ENCODE measurements at regions not wholly inside any gene's neighbourhood (a gene's known extent, or its start where the extent isn't known, plus 50 kb on each side); places are given as distances from the start of the nearest gene placed in this dataset.

GRCh38 chr14:50028458-50028857 lies 87.9 kb downstream of the VCPKMT start:
- TF ChIP-seq CTCF (IDR thresholded peaks at IDR 0.05; ENCODE audit: low read depth, low read length) (no peak), EZH2phosphoT487 (IDR thresholded peaks at IDR 0.05; ENCODE audit: low read depth) (no peak)
